ENCODE measurements at regions not wholly inside any gene's neighbourhood (a gene's known extent, or its start where the extent isn't known, plus 50 kb on each side); places are given as distances from the start of the nearest gene placed in this dataset.

DNA sequence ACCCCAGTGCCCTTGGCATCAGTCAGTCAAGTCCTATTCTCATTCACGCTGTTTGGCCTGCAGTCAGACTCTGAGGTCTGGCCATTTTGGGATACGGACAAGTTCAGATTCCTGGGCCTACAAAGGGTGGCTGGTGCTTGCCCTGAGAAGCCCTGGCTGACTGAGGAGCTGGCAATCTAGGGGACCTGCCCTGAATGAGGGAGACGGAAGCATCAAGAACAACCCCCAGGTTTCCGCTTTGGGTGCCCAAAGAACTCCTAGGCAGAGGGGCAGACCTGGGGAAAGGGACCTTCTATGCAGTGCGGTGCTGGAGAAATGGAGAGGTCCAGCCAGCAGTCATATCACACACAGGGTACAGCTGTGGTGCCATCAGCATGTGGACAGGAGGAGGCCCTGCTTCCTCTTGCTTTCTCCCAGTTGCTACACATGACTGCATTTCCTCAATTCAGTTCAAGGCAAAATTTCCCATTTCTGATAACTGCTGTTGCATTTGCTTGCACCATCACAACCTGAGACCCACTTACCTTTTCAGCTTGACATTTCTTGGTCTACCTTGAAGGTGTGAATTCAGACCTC, 70.9 kb upstream of the LGALSL start:
- TF ChIP-seq, protein P1, sequence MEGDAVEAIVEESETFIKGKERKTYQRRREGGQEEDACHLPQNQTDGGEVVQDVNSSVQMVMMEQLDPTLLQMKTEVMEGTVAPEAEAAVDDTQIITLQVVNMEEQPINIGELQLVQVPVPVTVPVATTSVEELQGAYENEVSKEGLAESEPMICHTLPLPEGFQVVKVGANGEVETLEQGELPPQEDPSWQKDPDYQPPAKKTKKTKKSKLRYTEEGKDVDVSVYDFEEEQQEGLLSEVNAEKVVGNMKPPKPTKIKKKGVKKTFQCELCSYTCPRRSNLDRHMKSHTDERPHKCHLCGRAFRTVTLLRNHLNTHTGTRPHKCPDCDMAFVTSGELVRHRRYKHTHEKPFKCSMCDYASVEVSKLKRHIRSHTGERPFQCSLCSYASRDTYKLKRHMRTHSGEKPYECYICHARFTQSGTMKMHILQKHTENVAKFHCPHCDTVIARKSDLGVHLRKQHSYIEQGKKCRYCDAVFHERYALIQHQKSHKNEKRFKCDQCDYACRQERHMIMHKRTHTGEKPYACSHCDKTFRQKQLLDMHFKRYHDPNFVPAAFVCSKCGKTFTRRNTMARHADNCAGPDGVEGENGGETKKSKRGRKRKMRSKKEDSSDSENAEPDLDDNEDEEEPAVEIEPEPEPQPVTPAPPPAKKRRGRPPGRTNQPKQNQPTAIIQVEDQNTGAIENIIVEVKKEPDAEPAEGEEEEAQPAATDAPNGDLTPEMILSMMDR (IDR thresholded peaks at IDR 0.05; ENCODE audit: low read depth, low read length, missing control alignments): no peak
- no peak overlapping the region for H3K4me3 ChIP-seq (replicated peaks; ENCODE audit: low read depth, low read length)
- no peak for DNase-seq (ENCODE audit: extremely low read depth, low read depth)

DNA sequence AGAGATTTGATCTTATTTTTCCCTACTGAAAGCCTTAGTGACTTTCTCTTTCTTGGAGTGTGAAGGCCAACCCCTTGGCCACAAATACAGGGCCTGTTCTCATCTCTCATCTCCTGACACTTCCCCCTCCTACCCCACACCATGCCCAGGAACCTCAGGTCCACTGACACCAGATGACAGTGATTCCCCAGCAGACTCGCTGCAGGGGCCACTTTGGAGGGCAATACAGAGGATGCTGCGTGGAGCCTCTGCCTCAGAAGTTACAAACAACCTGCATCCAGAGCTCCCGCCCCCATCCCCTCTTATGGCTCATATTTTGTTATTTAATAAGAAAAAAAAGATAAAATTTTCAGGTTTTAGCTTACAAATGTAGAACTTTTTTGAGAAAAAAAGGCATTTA, 70.1 kb upstream of the LGALSL start:
- DNase-seq (ENCODE audit: extremely low read depth, low read depth): no peak
- no peak overlapping the region for H3K4me3 ChIP-seq (replicated peaks; ENCODE audit: low read depth, low read length)
- TF ChIP-seq, protein P1 (IDR thresholded peaks at IDR 0.05; ENCODE audit: low read depth, low read length, missing control alignments): no peak

DNA sequence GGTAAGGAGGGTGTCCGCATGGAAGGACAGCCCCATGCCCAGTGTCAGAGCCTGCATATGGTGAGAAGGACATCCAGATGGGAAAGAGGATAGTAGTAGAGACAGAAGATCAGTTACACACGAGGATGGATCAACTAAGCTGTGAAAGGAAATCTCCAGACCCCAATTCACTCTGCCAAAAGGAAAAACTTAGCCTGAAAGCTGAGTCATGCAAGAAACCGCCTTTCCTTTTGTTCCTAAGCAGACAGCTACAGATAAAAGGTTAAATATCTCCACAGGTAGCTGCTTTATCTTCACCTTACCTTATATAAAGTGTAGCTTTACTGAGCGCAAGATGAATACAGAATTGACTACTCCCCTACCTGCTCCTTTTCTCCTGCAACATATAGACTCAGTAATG, 67.3 kb upstream of the LGALSL start:
- TF ChIP-seq, protein P1 (IDR thresholded peaks at IDR 0.05; ENCODE audit: low read depth, low read length, missing control alignments): no peak
- no peak overlapping the region for H3K4me3 ChIP-seq (replicated peaks; ENCODE audit: low read depth, low read length)
- no peak for DNase-seq (ENCODE audit: extremely low read depth, low read depth)

DNA sequence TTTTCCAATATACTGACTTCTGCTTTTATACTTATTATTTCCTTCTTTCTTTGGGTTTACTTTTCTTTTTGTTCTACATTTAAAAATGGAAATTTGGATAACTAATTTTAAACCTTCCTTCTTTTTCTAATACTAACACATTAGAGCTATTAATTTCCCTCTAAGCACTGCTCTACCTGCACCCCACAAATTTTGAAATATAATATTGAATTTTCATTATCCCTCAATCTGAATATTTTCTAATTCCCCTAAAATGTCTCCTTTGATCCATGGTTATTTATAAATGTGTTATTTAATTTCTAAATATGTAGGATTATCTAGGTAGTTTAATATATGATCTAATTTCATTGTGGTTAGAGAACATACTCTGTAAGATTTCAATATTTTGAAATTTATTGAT, 63.4 kb upstream of the LGALSL start:
- TF ChIP-seq, protein P1 (IDR thresholded peaks at IDR 0.05; ENCODE audit: low read depth, low read length, missing control alignments): no peak
- no peak overlapping the region for H3K4me3 ChIP-seq (replicated peaks; ENCODE audit: low read depth, low read length)
- no peak for DNase-seq (ENCODE audit: extremely low read depth, low read depth)

DNA sequence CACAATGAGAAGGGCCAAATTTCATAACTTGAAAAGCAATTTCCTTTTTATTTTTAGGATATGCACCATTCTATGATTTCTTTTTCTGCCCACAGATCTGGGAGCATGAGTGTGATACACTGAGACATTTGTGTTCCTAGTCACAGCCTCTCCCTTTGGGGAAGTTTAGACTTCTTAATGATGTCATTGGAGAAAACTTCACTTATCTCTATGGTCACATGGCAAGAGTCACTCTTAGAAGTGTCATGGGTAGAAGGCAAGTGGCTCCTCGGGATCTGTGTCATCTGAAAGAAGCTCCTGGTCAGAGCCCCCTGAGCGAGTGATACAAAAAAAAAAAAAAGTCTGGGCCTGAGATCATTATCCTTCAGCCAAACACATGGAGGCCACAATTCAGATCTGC, 62.5 kb upstream of the LGALSL start:
- H3K4me3 ChIP-seq (replicated peaks; ENCODE audit: low read depth, low read length): no peak overlapping the region
- no peak for DNase-seq (ENCODE audit: extremely low read depth, low read depth)
- TF ChIP-seq, protein P1 (IDR thresholded peaks at IDR 0.05; ENCODE audit: low read depth, low read length, missing control alignments): no peak

DNA sequence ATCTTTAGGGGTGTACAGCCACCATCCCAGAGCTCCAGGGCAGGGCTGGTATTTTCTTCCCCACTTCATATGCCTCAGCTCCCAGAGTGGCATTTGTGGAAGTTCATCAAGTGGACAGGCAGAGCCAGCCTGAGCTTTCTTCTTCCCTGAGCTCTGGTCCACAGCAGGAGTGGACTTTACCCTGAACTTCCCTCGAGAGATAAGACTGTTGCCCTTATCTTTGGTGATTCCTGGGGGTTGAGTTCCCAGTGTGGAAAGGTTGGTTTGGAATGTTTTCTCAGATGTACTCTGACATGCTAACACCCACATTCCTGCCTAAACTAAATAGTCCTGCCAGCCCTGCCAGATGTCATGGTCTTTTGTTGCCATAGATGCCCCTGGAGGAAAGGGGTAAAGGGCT, 62.0 kb upstream of the LGALSL start:
- no peak for DNase-seq (ENCODE audit: extremely low read depth, low read depth)

More for the DNA sequence above, 62.0 kb upstream of the LGALSL start:
- no peak overlapping the region for H3K4me3 ChIP-seq (replicated peaks; ENCODE audit: low read depth, low read length)
- TF ChIP-seq, protein P1 (IDR thresholded peaks at IDR 0.05; ENCODE audit: low read depth, low read length, missing control alignments): no peak
